ENCODE measurements at regions not wholly inside any gene's neighbourhood (a gene's known extent, or its start where the extent isn't known, plus 50 kb on each side); places are given as distances from the start of the nearest gene placed in this dataset.
A peak's percentile ranks its signal among the peaks of the same experiment; 100 is the strongest.

- DNase-seq = no peak
These were observed 115.0 kb upstream of the PDE5A start for GRCh38 chr4:119743644-119744043.

- no peak for DNase-seq
These were observed 111.2 kb upstream of the PDE5A start for GRCh38 chr4:119739796-119740195.

- DNase-seq = no peak
These were observed 110.3 kb upstream of the PDE5A start for GRCh38 chr4:119738901-119739300.

GRCh38 chr4:119736559-119736958 is 108.0 kb upstream of the PDE5A start:
- no peak for DNase-seq

GRCh38 chr4:119735165-119735651 is 106.6 kb upstream of the PDE5A start:
- DNase-seq = no peak

- no peak for DNase-seq
These were observed 104.8 kb upstream of the PDE5A start for GRCh38 chr4:119733431-119733830.

GRCh38 chr4:119731778-119732177 is 103.2 kb upstream of the PDE5A start:
- no peak for DNase-seq

- DNase-seq = no peak
These were observed 102.6 kb upstream of the PDE5A start for GRCh38 chr4:119731146-119731742.

GRCh38 chr4:119730671-119730950 is 102.0 kb upstream of the PDE5A start:
- no peak for DNase-seq

GRCh38 chr4:119729835-119730670 is 101.4 kb upstream of the PDE5A start:
- peak; percentile 1 for DNase-seq

- no peak for DNase-seq
These were observed 100.3 kb upstream of the PDE5A start for GRCh38 chr4:119728692-119729593.

- DNase-seq = no peak
These were observed 99.6 kb upstream of the PDE5A start for GRCh38 chr4:119728185-119728584.

- DNase-seq = no peak
These were observed 97.9 kb upstream of the PDE5A start for GRCh38 chr4:119726505-119726904.

GRCh38 chr4:119725688-119726330 is 97.2 kb upstream of the PDE5A start:
- DNase-seq = no peak

- DNase-seq = no peak
These were observed 96.4 kb upstream of the PDE5A start for GRCh38 chr4:119725011-119725410.

GRCh38 chr4:119722670-119723069 is 94.1 kb upstream of the PDE5A start:
- no peak for DNase-seq

GRCh38 chr4:119721878-119722277 is 93.3 kb upstream of the PDE5A start:
- DNase-seq = no peak

- DNase-seq = no peak
These were observed 87.2 kb upstream of the PDE5A start for GRCh38 chr4:119715490-119716445.

- DNase-seq = no peak
These were observed 80.8 kb upstream of the PDE5A start for GRCh38 chr4:119709418-119709817.

- DNase-seq = no peak
These were observed 78.7 kb upstream of the PDE5A start for GRCh38 chr4:119707336-119707735.

GRCh38 chr4:119706804-119707203 is 78.2 kb upstream of the PDE5A start:
- no peak for DNase-seq

- DNase-seq = no peak
These were observed 69.3 kb upstream of the PDE5A start for GRCh38 chr4:119697887-119698393.

Measured in SHP77 treated with DMSO at 0.1 percent for 48 hours (cell line).